ENCODE measurements at regions not wholly inside any gene's neighbourhood (a gene's known extent, or its start where the extent isn't known, plus 50 kb on each side); places are given as distances from the start of the nearest gene placed in this dataset.

GRCh38 chr10:131621784-131622624, 278.8 kb upstream of the PPP2R2D start:
- Histone ChIP-seq H3K4me3 (ENCODE audit: low read length) (no peak overlapping the region), H3K27me3 (ENCODE audit: control insufficient read depth, insufficient read depth, low read length) (no peaks in the 10 kb centered on the region), H3K9me3 (ENCODE audit: control insufficient read depth, insufficient read depth, low read length) (no peaks in the 10 kb centered on the region), H3K36me3 (ENCODE audit: control insufficient read depth, insufficient read depth, low read length) (no peaks in the 10 kb centered on the region), H3K27ac (ENCODE audit: low read length) (no peak overlapping the region), H3K4me1 (ENCODE audit: control insufficient read depth, insufficient read depth, low read length) (no peaks in the 10 kb centered on the region)
- TF ChIP-seq, protein P1, sequence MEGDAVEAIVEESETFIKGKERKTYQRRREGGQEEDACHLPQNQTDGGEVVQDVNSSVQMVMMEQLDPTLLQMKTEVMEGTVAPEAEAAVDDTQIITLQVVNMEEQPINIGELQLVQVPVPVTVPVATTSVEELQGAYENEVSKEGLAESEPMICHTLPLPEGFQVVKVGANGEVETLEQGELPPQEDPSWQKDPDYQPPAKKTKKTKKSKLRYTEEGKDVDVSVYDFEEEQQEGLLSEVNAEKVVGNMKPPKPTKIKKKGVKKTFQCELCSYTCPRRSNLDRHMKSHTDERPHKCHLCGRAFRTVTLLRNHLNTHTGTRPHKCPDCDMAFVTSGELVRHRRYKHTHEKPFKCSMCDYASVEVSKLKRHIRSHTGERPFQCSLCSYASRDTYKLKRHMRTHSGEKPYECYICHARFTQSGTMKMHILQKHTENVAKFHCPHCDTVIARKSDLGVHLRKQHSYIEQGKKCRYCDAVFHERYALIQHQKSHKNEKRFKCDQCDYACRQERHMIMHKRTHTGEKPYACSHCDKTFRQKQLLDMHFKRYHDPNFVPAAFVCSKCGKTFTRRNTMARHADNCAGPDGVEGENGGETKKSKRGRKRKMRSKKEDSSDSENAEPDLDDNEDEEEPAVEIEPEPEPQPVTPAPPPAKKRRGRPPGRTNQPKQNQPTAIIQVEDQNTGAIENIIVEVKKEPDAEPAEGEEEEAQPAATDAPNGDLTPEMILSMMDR (IDR thresholded peaks at IDR 0.05): no peak
- 84% methylated on average over 22 of the region's 22 CpGs for WGBS (ENCODE audit: insufficient coverage)
- DNase-seq (no peak), ATAC-seq (no peak)
- no peak overlapping the region for H3K27ac Mint-ChIP-seq
- no peaks in the 10 kb centered on the region for H3K9me3 Mint-ChIP-seq
- no peaks in the 10 kb centered on the region for H3K4me1 Mint-ChIP-seq
- H3K36me3 Mint-ChIP-seq: no peaks in the 10 kb centered on the region
- H3K27me3 Mint-ChIP-seq (ENCODE audit: low read depth in 2 of 2): no peaks in the 10 kb centered on the region
- H3K4me3 Mint-ChIP-seq: no peak overlapping the region
- intact Hi-C loops (cut with micrococcal nuclease): no loop called here

GRCh38 chr10:131625041-131625440, 275.8 kb upstream of the PPP2R2D start:
- WGBS (ENCODE audit: insufficient coverage): 94% methylated on average over 26 of the region's 26 CpGs

DNA sequence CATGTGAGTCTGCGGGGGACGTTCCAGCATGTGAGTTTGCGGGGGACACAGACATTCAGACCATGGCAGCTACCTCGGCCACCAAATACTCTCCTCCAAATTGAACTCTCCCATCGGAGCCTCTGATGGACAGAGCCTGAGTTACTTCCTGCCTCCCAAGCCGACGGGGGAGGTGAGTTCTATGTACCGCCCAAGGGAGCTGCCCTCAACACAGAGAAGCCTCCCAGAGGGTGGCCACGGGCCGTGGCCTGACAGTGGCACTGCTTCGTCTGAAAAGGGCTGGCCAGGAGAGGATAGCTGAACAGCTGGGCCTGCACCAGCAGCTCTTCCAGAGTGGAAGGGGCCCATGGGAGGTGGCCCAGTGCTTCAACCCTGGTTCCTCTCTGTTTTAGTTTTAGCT, 274.5 kb upstream of the PPP2R2D start:
- no peak overlapping the region for H3K4me3 Mint-ChIP-seq
- WGBS (ENCODE audit: insufficient coverage): 91% methylated on average over 11 of the region's 11 CpGs
- TF ChIP-seq, protein P1 (IDR thresholded peaks at IDR 0.05): no peak
- H3K36me3 Mint-ChIP-seq: no peaks in the 10 kb centered on the region
- Histone ChIP-seq H3K27me3 (ENCODE audit: control insufficient read depth, insufficient read depth, low read length) (no peaks in the 10 kb centered on the region), H3K4me3 (ENCODE audit: low read length) (no peak overlapping the region), H3K9me3 (ENCODE audit: control insufficient read depth, insufficient read depth, low read length) (peaks cover 6% of the 10 kb centered on the region), H3K4me1 (ENCODE audit: control insufficient read depth, insufficient read depth, low read length) (no peaks in the 10 kb centered on the region), H3K36me3 (ENCODE audit: control insufficient read depth, insufficient read depth, low read length) (no peaks in the 10 kb centered on the region), H3K27ac (ENCODE audit: low read length) (no peak overlapping the region)
- H3K27me3 Mint-ChIP-seq (ENCODE audit: low read depth in 2 of 2): no peaks in the 10 kb centered on the region
- H3K4me1 Mint-ChIP-seq: no peaks in the 10 kb centered on the region
- no peak overlapping the region for H3K27ac Mint-ChIP-seq
- ATAC-seq (no peak), DNase-seq (no peak)
- intact Hi-C loops (cut with micrococcal nuclease): no loop called here
- H3K9me3 Mint-ChIP-seq: no peaks in the 10 kb centered on the region

More at GRCh38 chr10:131625041-131625440, 275.8 kb upstream of the PPP2R2D start:
- H3K27ac ChIP-seq (ENCODE audit: low read length): no peak overlapping the region
- Mint-ChIP-seq H3K27me3 (ENCODE audit: low read depth in 2 of 2) (no peaks in the 10 kb centered on the region), H3K4me1 (no peaks in the 10 kb centered on the region), H3K27ac (no peak overlapping the region), H3K4me3 (no peak overlapping the region), H3K9me3 (no peaks in the 10 kb centered on the region), H3K36me3 (no peaks in the 10 kb centered on the region)
- intact Hi-C loops (cut with micrococcal nuclease): no loop called here
- peaks cover 6% of the 10 kb centered on the region for H3K9me3 ChIP-seq (ENCODE audit: control insufficient read depth, insufficient read depth, low read length)
- H3K4me1 ChIP-seq (ENCODE audit: control insufficient read depth, insufficient read depth, low read length): no peaks in the 10 kb centered on the region
- ATAC-seq: no peak
- H3K27me3 ChIP-seq (ENCODE audit: control insufficient read depth, insufficient read depth, low read length): no peaks in the 10 kb centered on the region
- no peak for DNase-seq
- no peaks in the 10 kb centered on the region for H3K36me3 ChIP-seq (ENCODE audit: control insufficient read depth, insufficient read depth, low read length)
- TF ChIP-seq, protein P1 (IDR thresholded peaks at IDR 0.05): no peak
- H3K4me3 ChIP-seq (ENCODE audit: low read length): no peak overlapping the region

Measured in natural killer cell (primary cell).